Loucy (cell line): ENCODE measurements at regions not wholly inside any gene's neighbourhood (a gene's known extent, or its start where the extent isn't known, plus 50 kb on each side); places are given as distances from the start of the nearest gene placed in this dataset.
"Not testable (repeated sequence)": the region's sequence is repeated elsewhere in the genome, so short reads cannot be mapped to it uniquely, and the experiment has no call there.

Experiments
- H2AFZ ChIP-seq: fragments of 200-600 bp; sonication (generic); 2 replicates; pipeline ENCODE4 v1.6.0; 2016; ENCODE audit warnings: antibody characterized with exemption, mild to moderate bottlenecking, low read length, moderate library complexity
- H3F3A ChIP-seq: fragments of 200-600 bp; 2 replicates; pipeline ENCODE4 v1.6.0; 2016; ENCODE audit warnings: antibody characterized with exemption, low read depth, mild to moderate bottlenecking
- H3K27me3 ChIP-seq: fragments of 200-600 bp; sonication (generic); 2 replicates; pipeline ENCODE4 v1.6.1; 2014; ENCODE audit warnings: low read length, mild to moderate bottlenecking; ENCODE audit not compliant: insufficient read depth, poor library complexity, severe bottlenecking
- H3K36me3 ChIP-seq: fragments of 200-600 bp; sonication (generic); 2 replicates; pipeline ENCODE4 v1.6.1; 2016; ENCODE audit warnings: low read length; ENCODE audit not compliant: insufficient read depth
- H3K4me1 ChIP-seq: fragments of 200-600 bp; sonication (generic); 2 replicates; pipeline ENCODE4 v1.5.1; 2014; ENCODE audit warnings: low read length, mild to moderate bottlenecking; ENCODE audit not compliant: insufficient read depth, poor library complexity, severe bottlenecking
- H3K4me2 ChIP-seq: fragments of 200-600 bp; sonication (generic); 2 replicates; pipeline ENCODE4 v1.6.0; 2014; ENCODE audit warnings: antibody characterized with exemption, low read length, low read depth, mild to moderate bottlenecking; ENCODE audit not compliant: poor library complexity, severe bottlenecking
- H3K4me3 ChIP-seq: fragments of 200-600 bp; sonication (generic); 2 replicates; pipeline ENCODE4 v1.5.1; 2014; ENCODE audit warnings: low read length, mild to moderate bottlenecking, mixed read lengths; ENCODE audit not compliant: poor library complexity, severe bottlenecking
- H3K79me2 ChIP-seq: fragments of 200-600 bp; sonication (generic); 2 replicates; pipeline ENCODE4 v1.6.1; 2014; ENCODE audit warnings: low read length; ENCODE audit not compliant: insufficient read depth
- H3K9ac ChIP-seq: fragments of 200-600 bp; sonication (generic); 2 replicates; pipeline ENCODE4 v1.6.0; 2014; ENCODE audit warnings: mild to moderate bottlenecking, low read depth, low read length, moderate library complexity; ENCODE audit not compliant: poor library complexity, severe bottlenecking
- H3K9me2 ChIP-seq: fragments of 200-600 bp; sonication (generic); replicated peaks from 2 replicates; pipeline ENCODE4 v1.6.1; 2016; ENCODE audit warnings: low read depth, low read length, mixed read lengths
- H3K9me3 ChIP-seq: fragments of 200-600 bp; sonication (generic); 2 replicates; pipeline ENCODE4 v1.6.1; 2014; ENCODE audit warnings: mild to moderate bottlenecking, antibody characterized with exemption, low read length, low read depth; ENCODE audit not compliant: insufficient read depth
- H4K20me1 ChIP-seq: fragments of 200-600 bp; sonication (generic); 2 replicates; pipeline ENCODE4 v1.6.0; 2014; ENCODE audit warnings: antibody characterized with exemption, low read length, mild to moderate bottlenecking; ENCODE audit not compliant: insufficient read depth, poor library complexity, severe bottlenecking
- EZH2phosphoT487 ChIP-seq: fragments of 200-600 bp; IDR thresholded peaks from 2 replicates; pipeline ENCODE4 v1.6.1; 2018; ENCODE audit warnings: antibody characterized with exemption, mild to moderate bottlenecking, moderate library complexity, borderline replicate concordance
- TF ChIP-seq, protein P1 (sequence below): fragments of 200-600 bp; sonication (generic); conservative IDR thresholded peaks from 2 replicates; pipeline ENCODE4 v1.5.1; 2014; ENCODE audit warnings: mild to moderate bottlenecking, antibody characterized with exemption, low read length

DNA sequence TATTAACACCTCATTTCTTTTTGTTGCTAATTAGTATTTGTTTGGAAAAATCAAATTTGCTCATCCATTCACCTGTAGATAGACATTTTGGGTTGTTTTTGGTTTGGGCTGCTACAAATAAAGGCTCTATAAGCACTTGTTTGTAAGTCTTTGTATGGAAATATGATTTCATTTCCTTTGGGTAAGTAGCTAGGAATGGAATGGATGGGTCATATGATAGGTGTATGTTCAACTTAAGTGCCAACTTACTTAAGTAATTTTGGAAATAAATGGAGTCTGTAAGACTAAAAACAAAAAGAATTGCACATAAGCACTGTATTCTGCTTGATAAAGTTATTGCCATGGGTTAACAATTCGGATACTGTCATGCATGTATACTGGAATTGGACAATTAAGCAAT is 157.7 kb upstream of the NAMPT start:
- H3K36me3 ChIP-seq: no peaks in the 10 kb centered on the region
- no peak overlapping the region for H3K4me2 ChIP-seq
- H4K20me1 ChIP-seq: no peaks in the 10 kb centered on the region
- no peaks in the 10 kb centered on the region for H3K9me2 ChIP-seq
- H3K79me2 ChIP-seq: no peaks in the 10 kb centered on the region
- H3K4me3 ChIP-seq: no peak overlapping the region
- TF ChIP-seq, protein P1, sequence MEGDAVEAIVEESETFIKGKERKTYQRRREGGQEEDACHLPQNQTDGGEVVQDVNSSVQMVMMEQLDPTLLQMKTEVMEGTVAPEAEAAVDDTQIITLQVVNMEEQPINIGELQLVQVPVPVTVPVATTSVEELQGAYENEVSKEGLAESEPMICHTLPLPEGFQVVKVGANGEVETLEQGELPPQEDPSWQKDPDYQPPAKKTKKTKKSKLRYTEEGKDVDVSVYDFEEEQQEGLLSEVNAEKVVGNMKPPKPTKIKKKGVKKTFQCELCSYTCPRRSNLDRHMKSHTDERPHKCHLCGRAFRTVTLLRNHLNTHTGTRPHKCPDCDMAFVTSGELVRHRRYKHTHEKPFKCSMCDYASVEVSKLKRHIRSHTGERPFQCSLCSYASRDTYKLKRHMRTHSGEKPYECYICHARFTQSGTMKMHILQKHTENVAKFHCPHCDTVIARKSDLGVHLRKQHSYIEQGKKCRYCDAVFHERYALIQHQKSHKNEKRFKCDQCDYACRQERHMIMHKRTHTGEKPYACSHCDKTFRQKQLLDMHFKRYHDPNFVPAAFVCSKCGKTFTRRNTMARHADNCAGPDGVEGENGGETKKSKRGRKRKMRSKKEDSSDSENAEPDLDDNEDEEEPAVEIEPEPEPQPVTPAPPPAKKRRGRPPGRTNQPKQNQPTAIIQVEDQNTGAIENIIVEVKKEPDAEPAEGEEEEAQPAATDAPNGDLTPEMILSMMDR: no peak
- no peak for TF ChIP-seq EZH2phosphoT487
- no peaks in the 10 kb centered on the region for H3F3A ChIP-seq
- no peaks in the 10 kb centered on the region for H3K4me1 ChIP-seq
- H3K27me3 ChIP-seq: no peaks in the 10 kb centered on the region
- H3K9me3 ChIP-seq: no peaks in the 10 kb centered on the region
- no peak overlapping the region for H2AFZ ChIP-seq
- H3K9ac ChIP-seq: no peak overlapping the region

DNA sequence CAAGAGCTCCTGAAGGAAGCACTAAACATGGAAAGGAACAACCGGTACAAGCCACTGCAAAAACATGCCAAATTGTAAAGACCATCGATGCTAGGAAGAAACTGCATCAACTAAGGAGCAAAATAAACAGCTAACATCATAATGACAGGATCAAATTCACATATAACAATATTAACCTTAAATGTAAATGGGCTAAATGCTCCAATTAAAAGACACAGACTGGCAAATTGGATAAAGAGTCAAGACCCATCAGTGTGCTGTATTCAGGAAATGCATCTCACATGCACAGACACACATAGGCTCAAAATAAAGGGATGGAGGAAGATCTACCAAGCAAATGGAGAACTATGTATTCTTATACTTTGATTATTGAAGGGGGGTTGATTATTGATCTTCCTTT is 156.6 kb upstream of the NAMPT start:
- H3K9me3 ChIP-seq, H3K9me2 ChIP-seq, H3K27me3 ChIP-seq, H3F3A ChIP-seq, H3K4me2 ChIP-seq, H3K36me3 ChIP-seq, H3K4me1 ChIP-seq, H4K20me1 ChIP-seq, H3K79me2 ChIP-seq, H2AFZ ChIP-seq, H3K9ac ChIP-seq, H3K4me3 ChIP-seq: not testable (repeated sequence)

DNA sequence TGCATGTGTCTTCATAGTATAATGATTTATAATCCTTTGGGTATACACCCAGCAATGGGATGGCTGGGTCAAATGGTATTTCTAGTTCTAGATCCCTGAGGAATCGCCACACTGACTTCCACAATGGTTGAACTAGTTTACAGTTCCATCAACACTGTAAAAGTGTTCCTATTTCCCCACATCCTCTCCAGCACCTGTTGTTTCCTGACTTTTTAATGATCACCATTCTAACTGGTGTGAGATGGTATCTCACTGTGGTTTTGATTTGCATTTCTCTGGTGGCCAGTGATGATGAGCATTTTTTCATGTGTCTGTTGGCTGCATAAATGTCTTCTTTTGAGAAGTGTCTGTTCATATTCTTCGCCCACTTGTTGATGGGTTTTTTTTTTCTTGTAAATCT is 152.2 kb upstream of the NAMPT start:
- not testable (repeated sequence) for H3K4me2 ChIP-seq, H3K27me3 ChIP-seq, H3K79me2 ChIP-seq, H3K4me3 ChIP-seq, H2AFZ ChIP-seq, H3K4me1 ChIP-seq, H3K9me2 ChIP-seq, H4K20me1 ChIP-seq, H3K36me3 ChIP-seq, H3K9me3 ChIP-seq, H3F3A ChIP-seq, H3K9ac ChIP-seq

DNA sequence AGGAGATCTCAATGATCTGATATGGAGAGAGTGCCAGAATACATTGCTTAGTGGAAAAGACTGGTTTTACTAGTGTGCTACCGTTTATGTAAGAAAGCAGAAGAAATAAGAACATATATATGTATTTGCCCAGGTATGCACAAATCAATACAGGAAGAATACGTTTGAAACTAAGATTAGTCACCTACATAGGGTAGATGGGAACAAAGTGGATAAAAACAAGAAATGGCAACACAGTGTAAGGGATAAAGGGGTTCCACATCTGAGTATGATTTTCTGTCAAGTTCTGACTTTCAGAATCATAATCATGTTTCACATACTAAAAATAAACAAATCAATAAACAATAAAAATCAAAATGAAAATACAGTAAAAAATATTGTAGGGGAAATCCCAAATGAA is 148.6 kb upstream of the NAMPT start:
- Histone ChIP-seq H4K20me1 (no peaks in the 10 kb centered on the region), H3K36me3 (no peaks in the 10 kb centered on the region), H2AFZ (no peak overlapping the region), H3K9ac (no peak overlapping the region), H3K27me3 (no peaks in the 10 kb centered on the region), H3K9me3 (no peaks in the 10 kb centered on the region), H3K4me3 (no peak overlapping the region), H3K4me1 (no peaks in the 10 kb centered on the region), H3K4me2 (no peak overlapping the region), H3K79me2 (no peaks in the 10 kb centered on the region), H3K9me2 (no peaks in the 10 kb centered on the region), H3F3A (no peaks in the 10 kb centered on the region)
- TF ChIP-seq, protein P1: no peak
- no peak for TF ChIP-seq EZH2phosphoT487
